Heart right ventricle (tissue), 16 donors: ENCODE measurements at regions not wholly inside any gene's neighbourhood (a gene's known extent, or its start where the extent isn't known, plus 50 kb on each side); places are given as distances from the start of the nearest gene placed in this dataset.

Source experiments
- ATAC-seq, 8 donors: fragments of 200-7000 bp; cut with Tn5 transposase; one replicate each; pipeline ENCODE4 v1.9.1; 2020; ENCODE audit warnings: mild to moderate bottlenecking in 8 of 8, moderate library complexity in 8 of 8, moderate number of reproducible peaks in 1 of 8
- DNase-seq, 2 donors: peaks; one replicate each; pipeline ENCODE4 v3.0.0-alpha.2; 2020
- H3K27ac ChIP-seq, 10 donors: fragments of 200-600 bp; sonication (generic) in 2 of 10; one replicate each; pipeline versions ENCODE4 v1.5.0 to v1.8.0; 2020 to 2022; ENCODE audit warnings: mild to moderate bottlenecking in 3 of 10
- H3K27me3 ChIP-seq, 7 donors: fragments of 200-600 bp; one replicate each; pipeline ENCODE4 v1.8.0; 2021 to 2022; ENCODE audit warnings: mild to moderate bottlenecking in 2 of 7
- H3K36me3 ChIP-seq, 9 donors: fragments of 200-600 bp; sonication (generic) in 1 of 9; one replicate each; pipeline versions ENCODE4 v1.5.0 to v1.8.0; 2020 to 2022; ENCODE audit warnings: mild to moderate bottlenecking in 2 of 9
- H3K4me1 ChIP-seq, 9 donors: fragments of 200-600 bp; sonication (generic) in 1 of 9; one replicate each; pipeline versions ENCODE4 v1.5.0 to v1.8.0; 2020 to 2022; ENCODE audit warnings: mild to moderate bottlenecking in 4 of 9
- H3K4me3 ChIP-seq, 10 donors: fragments of 200-600 bp; sonication (generic) in 2 of 10; one replicate each; pipeline versions ENCODE4 v1.5.0 to v1.8.0; 2020 to 2022; ENCODE audit warnings: mild to moderate bottlenecking in 7 of 10, moderate library complexity in 2 of 10
- H3K9me3 ChIP-seq, 11 donors: fragments of 200-600 bp in 10 of 11; sonication (generic) in 2 of 11; one replicate each; pipeline versions ENCODE4 v1.5.0 to v1.8.0; 2013 to 2022; ENCODE audit warnings: mild to moderate bottlenecking in 2 of 11, control low read depth in 1 of 11, moderate library complexity in 1 of 11
- WGBS, 2 donors: extraction: QIAGEN DNeasy Blood & Tissue Kit; methylation state at CpG; one replicate each; pipeline ENCODE4 v1.1.7; 2013; ENCODE audit warnings: inconsistent platforms in 1 of 2; 5-methylcytosine and 5-hydroxymethylcytosine counted together
- intact Hi-C, 10 donors: fragments of 100-400 bp; cut with DNase I; formaldehyde crosslinking; loops; one replicate each; pipeline versions ENCODE4 v1.11.1 to v1.14.2; 2022
- TF ChIP-seq, protein P1 (sequence below), 9 donors: fragments of 200-600 bp; sonication (generic) in 2 of 9; IDR thresholded peaks; one replicate each; pipeline versions ENCODE4 v1.5.0 to v1.8.0; 2021 to 2022; ENCODE audit warnings: antibody characterized with exemption in 9 of 9, mild to moderate bottlenecking in 5 of 9, moderate library complexity in 1 of 9
- donor health status: Arrhythmogenic right ventricular cardiomyopathy.
- donor health status: ischemic (EF 13 %, LVEDD 7.1; RV severe dilation, severe dysfunction).
- donor health status: healthy with polysubstance abuse.
- donor health status: DM: no; HTN: yes; CAD: no.
- donor health status: DM: no; HTN: no; CAD: no.
- donor health status: ischemic (EF 25% LVEDD 6.9; RV normal size, moderate dysfunction).
- donor health status: ischemic (EF 25% LVEDD 5.7; RV mildly dilated, moderate dysfunction).
- donor health status: healthy.
- donor health status: DM: yes; HTN: yes; CAD: no.
- donor health status: Ischemic cardiomyopathy.
- donor health status: ischemic (EF 35%, LVEDD 5.7; RV mildly dilated, moderate dysfunction).
- donor health status: nonischemic (EF 11% LVEDD 7.7; RV severe dilation, severe dysfunction).
- donor health status: DM: yes; HTN: yes; CAD: no.
- donor health status: PGD.
- donor health status: ischemic (EF 29% LVEDD 5.4; RV normal size, mild dysfunction).
- donor health status: nonischemic (EF 23%, LVEDD 6.1; RV moderate dilation, normal function).

DNA sequence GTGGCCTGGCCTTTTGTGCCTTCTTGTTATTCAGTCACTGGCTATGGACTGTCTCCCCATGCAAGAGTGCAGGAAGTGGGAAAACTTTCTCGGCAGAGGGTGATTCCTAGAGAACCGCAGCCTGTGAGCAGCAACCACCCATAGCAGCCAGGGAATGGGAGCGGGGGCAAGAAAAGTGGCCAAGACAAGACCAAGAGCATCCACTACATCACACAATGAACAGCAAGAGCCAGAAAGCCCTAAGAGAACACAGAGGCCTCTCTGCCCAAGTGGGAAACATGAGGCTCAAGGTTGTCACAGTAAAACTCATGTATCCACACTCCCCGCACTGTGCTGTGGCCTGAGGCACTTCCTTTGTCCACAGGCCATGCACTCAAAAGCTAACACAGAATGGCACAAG, 129.1 kb upstream of the FSTL4 start:
- 81 to 91% methylated on average over 4 of the region's 4 CpGs for WGBS, 2 donors
- DNase-seq (no peak), ATAC-seq (no peak)
- Histone ChIP-seq H3K4me3 (no peak overlapping the region), H3K4me1 (peaks cover 0 to 4% (median 0%) of the 10 kb centered on the region in 9 donors), H3K27ac (no peak overlapping the region), H3K36me3 (no peaks in the 10 kb centered on the region), H3K27me3 (peaks cover 0 to 24% (median 12%) of the 10 kb centered on the region in 7 donors), H3K9me3 (no peaks in the 10 kb centered on the region)
- TF ChIP-seq, protein P1, sequence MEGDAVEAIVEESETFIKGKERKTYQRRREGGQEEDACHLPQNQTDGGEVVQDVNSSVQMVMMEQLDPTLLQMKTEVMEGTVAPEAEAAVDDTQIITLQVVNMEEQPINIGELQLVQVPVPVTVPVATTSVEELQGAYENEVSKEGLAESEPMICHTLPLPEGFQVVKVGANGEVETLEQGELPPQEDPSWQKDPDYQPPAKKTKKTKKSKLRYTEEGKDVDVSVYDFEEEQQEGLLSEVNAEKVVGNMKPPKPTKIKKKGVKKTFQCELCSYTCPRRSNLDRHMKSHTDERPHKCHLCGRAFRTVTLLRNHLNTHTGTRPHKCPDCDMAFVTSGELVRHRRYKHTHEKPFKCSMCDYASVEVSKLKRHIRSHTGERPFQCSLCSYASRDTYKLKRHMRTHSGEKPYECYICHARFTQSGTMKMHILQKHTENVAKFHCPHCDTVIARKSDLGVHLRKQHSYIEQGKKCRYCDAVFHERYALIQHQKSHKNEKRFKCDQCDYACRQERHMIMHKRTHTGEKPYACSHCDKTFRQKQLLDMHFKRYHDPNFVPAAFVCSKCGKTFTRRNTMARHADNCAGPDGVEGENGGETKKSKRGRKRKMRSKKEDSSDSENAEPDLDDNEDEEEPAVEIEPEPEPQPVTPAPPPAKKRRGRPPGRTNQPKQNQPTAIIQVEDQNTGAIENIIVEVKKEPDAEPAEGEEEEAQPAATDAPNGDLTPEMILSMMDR (IDR thresholded peaks at IDR 0.05): no peak
- intact Hi-C loops: no loop called here

DNA sequence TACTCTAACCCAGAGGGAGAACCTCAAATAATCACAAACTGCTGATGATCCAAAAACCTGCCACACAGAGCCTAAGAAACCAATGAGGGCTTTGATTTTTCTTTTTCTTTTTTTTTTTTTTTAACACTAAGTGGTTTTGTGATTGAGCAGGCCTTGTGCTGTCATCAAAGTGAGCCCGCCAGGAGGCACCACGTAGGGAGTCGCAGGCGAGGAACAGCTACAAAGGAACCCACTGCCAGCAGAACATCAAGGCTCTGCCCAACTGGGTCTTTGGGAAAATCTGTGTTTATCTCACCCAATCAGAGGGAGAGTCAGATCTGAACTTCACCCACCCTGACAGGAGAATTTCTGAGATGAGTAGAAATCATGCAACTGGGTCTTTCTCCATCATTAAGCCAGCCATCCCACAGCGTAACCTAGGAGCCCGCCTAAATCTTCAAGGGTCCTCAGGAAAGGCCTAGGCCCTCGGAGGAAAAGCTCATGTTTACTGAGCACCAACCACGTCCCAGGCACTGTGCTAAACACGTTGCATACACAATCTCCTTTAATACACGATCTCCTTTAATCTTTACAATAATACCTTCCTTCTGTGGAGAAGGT, 126.9 kb upstream of the FSTL4 start:
- ATAC-seq: no peak
- H3K27me3 ChIP-seq: peaks cover 0 to 24% (median 11%) of the 10 kb centered on the region in 7 donors

DNA sequence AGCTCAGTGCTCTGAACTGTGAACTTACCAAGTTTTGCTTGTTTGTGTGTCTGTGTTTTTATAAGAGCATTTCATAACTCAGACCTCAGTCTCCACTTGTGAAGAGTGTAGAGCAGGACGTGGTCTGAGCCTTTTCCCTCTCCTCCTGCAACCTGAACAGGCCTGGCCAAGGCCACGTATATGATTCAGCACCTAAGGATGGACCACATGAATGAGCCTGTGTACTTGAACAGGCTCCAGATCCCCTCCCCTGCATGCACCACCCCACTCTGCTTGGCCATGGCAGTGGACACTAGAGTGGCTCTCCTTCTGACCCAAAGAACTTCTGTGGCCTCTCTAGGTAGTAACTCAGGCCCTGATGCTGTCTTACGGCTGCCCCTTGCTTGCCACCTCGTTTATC, 125.9 kb upstream of the FSTL4 start:
- Histone ChIP-seq H3K36me3 (no peaks in the 10 kb centered on the region), H3K27ac (no peak overlapping the region), H3K9me3 (peaks cover 0 to 7% (median 0%) of the 10 kb centered on the region in 11 donors), H3K4me1 (no peaks in the 10 kb centered on the region), H3K4me3 (no peak overlapping the region), H3K27me3 (peaks cover 0 to 24% (median 7%) of the 10 kb centered on the region in 7 donors)
- DNase-seq: no peak
- ATAC-seq: no peak
- TF ChIP-seq, protein P1 (IDR thresholded peaks at IDR 0.05): no peak
- 63 to 67% methylated on average over 4 of the region's 4 CpGs for WGBS, 2 donors
- intact Hi-C loops: no loop called here

More for the DNA sequence above, 126.9 kb upstream of the FSTL4 start:
- no peak for DNase-seq
- WGBS, 2 donors: 85 to 89% methylated on average over 10 of the region's 10 CpGs
- H3K36me3 ChIP-seq: no peaks in the 10 kb centered on the region
- peaks cover 0 to 4% (median 0%) of the 10 kb centered on the region in 11 donors for H3K9me3 ChIP-seq
- TF ChIP-seq, protein P1 (IDR thresholded peaks at IDR 0.05): no peak
- H3K4me3 ChIP-seq: no peak overlapping the region
- no peaks in the 10 kb centered on the region for H3K4me1 ChIP-seq
- intact Hi-C loops: no loop called here
- no peak overlapping the region for H3K27ac ChIP-seq

DNA sequence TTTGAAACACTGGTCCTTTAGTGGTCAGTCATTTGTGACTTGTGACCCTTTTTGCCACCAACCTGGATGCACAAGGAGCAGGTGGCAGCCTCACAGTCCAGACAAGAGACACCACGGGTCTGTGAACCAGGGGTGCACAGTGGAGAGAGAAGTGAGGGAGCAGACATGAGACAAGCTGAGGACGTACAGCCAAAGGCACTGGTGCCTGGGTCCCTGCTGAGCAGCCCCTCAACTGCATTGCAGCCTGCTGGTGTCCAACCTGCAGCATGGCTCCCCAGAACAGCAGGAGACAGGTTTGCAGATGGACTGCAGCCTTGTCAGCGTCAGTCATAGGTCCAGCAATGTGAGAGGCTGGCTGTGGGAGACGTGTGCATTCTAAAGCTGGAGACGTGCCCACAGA, 124.2 kb upstream of the FSTL4 start:
- 65 to 70% methylated on average over 5 of the region's 5 CpGs for WGBS, 2 donors
- H3K4me3 ChIP-seq: no peak overlapping the region
- no peaks in the 10 kb centered on the region for H3K36me3 ChIP-seq
- TF ChIP-seq, protein P1 (IDR thresholded peaks at IDR 0.05): no peak
- ATAC-seq (no peak), DNase-seq (no peak)
- intact Hi-C loops: no loop called here
- peaks cover 0 to 11% (median 2%) of the 10 kb centered on the region in 7 donors for H3K27me3 ChIP-seq
- H3K4me1 ChIP-seq: no peaks in the 10 kb centered on the region
- H3K27ac ChIP-seq: no peak overlapping the region
- H3K9me3 ChIP-seq: peaks cover 0 to 7% (median 0%) of the 10 kb centered on the region in 11 donors
